BE2C (cell line): ENCODE measurements at regions not wholly inside any gene's neighbourhood (a gene's known extent, or its start where the extent isn't known, plus 50 kb on each side); places are given as distances from the start of the nearest gene placed in this dataset.
"Not testable (repeated sequence)": the region's sequence is repeated elsewhere in the genome, so short reads cannot be mapped to it uniquely, and the experiment has no call there.

Experiments used
- DNase-seq: peaks from one replicate; pipeline ENCODE4 v3.0.0-alpha.2; 2020
- H3K27me3 ChIP-seq: fragments of 250-450 bp; sonication (Bioruptor Pico); 2 replicates; pipeline ENCODE4 v1.5.1; 2020; ENCODE audit warnings: mild to moderate bottlenecking
- H3K36me3 ChIP-seq: fragments of 250-450 bp; sonication (Bioruptor Pico); 2 replicates; pipeline ENCODE4 v1.5.1; 2020; ENCODE audit warnings: mild to moderate bottlenecking
- H3K4me1 ChIP-seq: fragments of 250-450 bp; sonication (Bioruptor Pico); 2 replicates; pipeline ENCODE4 v1.5.1; 2020
- H3K4me3 ChIP-seq: 2 replicates; pipeline ENCODE4 v1.5.1; 2011; ENCODE audit warnings: low read depth, low read length
- H3K9me3 ChIP-seq: fragments of 250-450 bp; sonication (Bioruptor Pico); 2 replicates; pipeline ENCODE4 v1.5.1; 2020
- TF ChIP-seq, protein P1 (sequence below): IDR thresholded peaks from 2 replicates; pipeline ENCODE4 v1.5.1; 2012; ENCODE audit warnings: mild to moderate bottlenecking, low read depth, low read length

DNA sequence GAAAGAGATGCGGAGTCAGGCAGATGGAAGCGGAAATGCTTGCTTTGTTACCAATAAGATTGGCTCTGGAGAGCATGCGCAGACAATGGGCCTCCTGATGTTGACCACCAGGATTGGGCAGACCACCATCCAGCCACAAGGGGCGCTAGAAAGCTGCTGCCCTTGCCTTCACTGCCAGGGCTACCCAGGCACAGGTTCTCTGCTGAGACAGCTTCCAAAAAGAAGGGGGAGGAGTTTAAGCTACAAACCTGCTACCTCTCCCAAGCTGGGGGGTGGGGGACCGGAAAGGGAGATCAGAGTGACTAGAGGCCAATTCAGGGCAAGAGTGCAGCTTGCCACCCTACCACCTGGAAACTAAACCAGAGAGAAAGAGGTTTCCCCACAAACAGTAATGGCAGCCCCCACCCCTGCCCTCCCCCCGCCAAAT lies 369.7 kb downstream of the RRAGC start:
- H3K4me3 ChIP-seq = no peak overlapping the region
- no peaks in the 10 kb centered on the region for H3K4me1 ChIP-seq
- no peaks in the 10 kb centered on the region for H3K27me3 ChIP-seq
- TF ChIP-seq, protein P1, sequence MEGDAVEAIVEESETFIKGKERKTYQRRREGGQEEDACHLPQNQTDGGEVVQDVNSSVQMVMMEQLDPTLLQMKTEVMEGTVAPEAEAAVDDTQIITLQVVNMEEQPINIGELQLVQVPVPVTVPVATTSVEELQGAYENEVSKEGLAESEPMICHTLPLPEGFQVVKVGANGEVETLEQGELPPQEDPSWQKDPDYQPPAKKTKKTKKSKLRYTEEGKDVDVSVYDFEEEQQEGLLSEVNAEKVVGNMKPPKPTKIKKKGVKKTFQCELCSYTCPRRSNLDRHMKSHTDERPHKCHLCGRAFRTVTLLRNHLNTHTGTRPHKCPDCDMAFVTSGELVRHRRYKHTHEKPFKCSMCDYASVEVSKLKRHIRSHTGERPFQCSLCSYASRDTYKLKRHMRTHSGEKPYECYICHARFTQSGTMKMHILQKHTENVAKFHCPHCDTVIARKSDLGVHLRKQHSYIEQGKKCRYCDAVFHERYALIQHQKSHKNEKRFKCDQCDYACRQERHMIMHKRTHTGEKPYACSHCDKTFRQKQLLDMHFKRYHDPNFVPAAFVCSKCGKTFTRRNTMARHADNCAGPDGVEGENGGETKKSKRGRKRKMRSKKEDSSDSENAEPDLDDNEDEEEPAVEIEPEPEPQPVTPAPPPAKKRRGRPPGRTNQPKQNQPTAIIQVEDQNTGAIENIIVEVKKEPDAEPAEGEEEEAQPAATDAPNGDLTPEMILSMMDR = peak; percentile 78
- peak; percentile 60 for DNase-seq
- H3K9me3 ChIP-seq = no peaks in the 10 kb centered on the region
- H3K36me3 ChIP-seq = no peaks in the 10 kb centered on the region

DNA sequence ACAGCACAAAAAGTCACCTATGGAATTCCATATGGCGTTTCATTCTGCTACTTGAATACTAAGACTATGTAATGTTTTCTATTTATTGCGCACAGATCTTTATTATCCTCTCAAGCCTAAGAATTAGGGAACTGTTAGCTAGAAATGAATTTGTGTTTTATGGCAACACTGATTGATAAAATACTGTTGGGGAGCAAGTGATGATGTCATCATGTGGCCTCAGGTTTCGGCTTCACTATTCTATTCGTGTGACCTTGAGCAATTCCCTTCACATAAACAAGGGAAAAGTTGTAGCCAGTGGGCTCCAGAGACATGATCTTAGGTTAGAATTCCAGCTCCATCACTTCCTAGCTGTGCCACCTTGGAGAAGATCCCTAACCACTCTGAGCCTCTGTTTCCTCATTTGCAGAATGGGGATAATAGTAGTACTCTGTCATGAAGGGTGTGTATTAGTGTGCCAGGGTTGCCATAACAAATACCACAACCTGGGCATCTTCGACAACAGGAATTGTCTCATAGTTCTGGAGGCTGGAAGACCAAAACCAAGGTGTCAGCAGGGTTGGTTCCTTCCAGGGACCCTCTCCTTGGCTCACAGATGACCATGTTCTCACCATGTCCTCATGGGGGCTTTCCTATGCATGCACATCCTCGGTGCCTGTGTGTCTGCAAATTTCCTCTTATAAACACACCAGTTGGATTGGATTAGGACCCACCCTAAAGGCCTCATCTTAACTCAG lies 371.2 kb downstream of the RRAGC start:
- no peak for DNase-seq
- Histone ChIP-seq H3K4me1 (no peaks in the 10 kb centered on the region), H3K36me3 (no peaks in the 10 kb centered on the region), H3K27me3 (no peaks in the 10 kb centered on the region), H3K4me3 (no peak overlapping the region), H3K9me3 (no peaks in the 10 kb centered on the region)
- TF ChIP-seq, protein P1 = no peak

DNA sequence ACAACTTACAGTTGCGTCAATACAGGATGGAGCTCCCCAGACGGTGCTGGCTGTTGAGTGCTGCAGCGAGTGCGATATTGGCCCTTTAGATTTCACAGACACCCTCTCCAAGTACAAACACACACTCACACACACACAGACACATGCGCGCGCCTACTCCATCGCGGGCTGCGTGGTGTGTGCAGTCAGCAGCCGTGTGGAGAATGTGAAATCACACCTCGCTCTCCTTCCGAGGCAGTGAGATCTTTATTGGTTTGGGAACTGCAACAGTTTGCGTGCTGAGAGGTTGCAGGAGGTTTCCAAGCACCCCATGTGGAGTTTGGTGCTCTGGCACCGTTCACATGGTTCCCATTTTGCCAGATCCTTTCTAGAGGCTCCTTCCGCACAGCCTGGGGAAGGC lies 372.2 kb downstream of the RRAGC start:
- Histone ChIP-seq H3K36me3 (no peaks in the 10 kb centered on the region), H3K9me3 (no peaks in the 10 kb centered on the region), H3K4me1 (no peaks in the 10 kb centered on the region), H3K27me3 (no peaks in the 10 kb centered on the region), H3K4me3 (no peak overlapping the region)
- TF ChIP-seq, protein P1 = no peak
- DNase-seq = no peak

DNA sequence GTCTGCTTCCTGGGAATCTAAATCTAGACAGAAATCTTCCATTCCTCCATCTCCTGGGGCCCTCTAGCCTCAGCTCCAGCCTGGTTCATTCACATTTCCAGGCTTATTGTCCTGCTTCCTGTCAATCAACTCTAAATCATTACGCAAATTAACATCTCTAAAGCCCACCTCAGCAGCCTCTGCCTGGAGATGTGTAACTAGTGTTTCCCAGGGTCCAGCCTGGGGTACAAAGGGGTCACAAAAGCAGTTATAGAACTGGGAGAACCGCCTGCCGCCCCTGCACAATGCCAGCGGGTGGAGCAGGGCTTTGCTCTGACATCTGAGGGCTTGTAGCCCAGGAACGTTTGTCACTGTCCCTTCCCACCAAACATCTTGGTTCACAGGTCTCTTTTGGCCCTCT lies 373.5 kb downstream of the RRAGC start:
- Histone ChIP-seq H3K4me3 (no peak overlapping the region), H3K27me3 (no peaks in the 10 kb centered on the region), H3K9me3 (no peaks in the 10 kb centered on the region), H3K4me1 (no peaks in the 10 kb centered on the region), H3K36me3 (no peaks in the 10 kb centered on the region)
- TF ChIP-seq, protein P1 = no peak
- no peak for DNase-seq

DNA sequence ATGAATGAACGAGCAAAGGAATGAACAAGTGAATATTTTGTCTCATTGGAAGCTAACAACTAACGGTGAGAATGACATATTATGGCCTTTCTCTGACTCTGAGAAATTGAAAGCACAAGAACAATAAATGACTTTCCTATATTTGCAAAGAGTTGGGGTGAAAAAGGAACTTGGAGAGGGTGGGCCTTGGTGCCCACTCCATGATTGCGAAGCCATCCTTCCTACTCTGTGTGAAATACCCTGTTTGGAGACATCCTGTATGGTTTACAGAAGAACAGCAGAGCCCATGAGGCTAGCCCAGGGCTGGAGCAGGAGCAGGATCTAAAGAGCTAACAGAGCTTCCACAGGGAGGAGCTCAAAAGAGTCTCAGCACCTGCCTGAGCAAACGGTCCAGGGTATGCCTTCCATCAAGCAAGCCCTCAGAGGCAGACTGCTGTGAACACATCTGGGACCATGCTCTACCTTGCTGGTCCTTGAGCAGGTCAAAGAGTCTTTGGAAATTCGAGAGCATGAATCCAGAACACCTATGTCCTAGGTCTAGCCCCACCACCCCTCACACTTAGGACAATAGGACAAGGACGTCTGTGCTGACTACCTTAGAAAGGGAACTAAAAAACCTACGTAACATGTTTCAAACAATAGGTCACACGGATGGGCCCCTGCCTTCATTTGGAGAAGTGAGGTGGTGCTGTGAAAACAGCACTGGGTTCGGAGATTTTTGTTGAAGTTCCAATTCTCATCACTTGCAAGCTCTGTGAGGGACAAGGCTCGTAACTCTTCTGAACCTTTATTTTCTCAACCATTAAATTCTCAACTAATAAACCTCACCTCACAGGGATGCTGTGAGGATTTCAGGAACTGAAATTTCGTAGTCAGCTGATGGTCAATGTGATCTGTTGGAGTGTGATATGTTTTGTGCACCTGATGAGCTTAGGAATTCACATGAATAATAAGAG lies 377.4 kb downstream of the RRAGC start:
- DNase-seq = no peak
- Histone ChIP-seq H3K4me3 (no peak overlapping the region), H3K36me3 (no peaks in the 10 kb centered on the region), H3K9me3 (no peaks in the 10 kb centered on the region), H3K27me3 (no peaks in the 10 kb centered on the region), H3K4me1 (no peaks in the 10 kb centered on the region)
- TF ChIP-seq, protein P1 = no peak

DNA sequence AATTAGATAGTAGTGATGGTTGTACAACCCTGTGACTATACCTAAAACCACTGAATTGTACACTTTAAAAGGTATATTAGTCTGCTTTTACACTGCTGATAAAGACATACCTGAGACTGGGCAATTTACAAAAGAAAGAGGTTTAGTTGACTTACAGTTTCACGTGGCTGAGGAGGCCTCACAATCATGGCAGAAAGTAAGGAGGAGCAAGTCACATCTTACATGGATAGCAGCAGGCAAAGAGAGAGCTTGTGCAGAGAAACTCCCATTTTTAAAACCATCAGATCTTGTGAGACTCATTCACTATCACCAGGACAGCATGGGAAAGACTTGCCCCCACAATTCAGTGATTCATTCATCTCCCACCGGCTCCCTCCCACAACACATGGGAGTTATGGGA lies 379.9 kb downstream of the RRAGC start:
- not testable (repeated sequence) for H3K36me3 ChIP-seq, H3K4me3 ChIP-seq, DNase-seq, H3K9me3 ChIP-seq, H3K4me1 ChIP-seq, H3K27me3 ChIP-seq
